HEK293T (cell line): ENCODE measurements at regions not wholly inside any gene's neighbourhood (a gene's known extent, or its start where the extent isn't known, plus 50 kb on each side); places are given as distances from the start of the nearest gene placed in this dataset.

ENCODE experiments used
- ARNT ChIP-seq: fragments of 450-650 bp; IDR thresholded peaks from 2 replicates; pipeline ENCODE4 v1.6.1; 2017; ENCODE audit warnings: mild to moderate bottlenecking
- BHLHE40 ChIP-seq: fragments of 450-650 bp; IDR thresholded peaks from 2 replicates; pipeline ENCODE4 v1.6.1; 2016; ENCODE audit warnings: mild to moderate bottlenecking, moderate library complexity, borderline replicate concordance
- ELF4 ChIP-seq: fragments of 450-650 bp; IDR thresholded peaks from 2 replicates; pipeline ENCODE4 v1.6.1; 2017; ENCODE audit warnings: antibody characterized with exemption
- FOXA1 ChIP-seq: fragments of 450-650 bp; IDR thresholded peaks from 2 replicates; pipeline ENCODE4 v1.6.1; 2016; ENCODE audit warnings: mild to moderate bottlenecking
- FOXK2 ChIP-seq: fragments of 450-650 bp; IDR thresholded peaks from 2 replicates; pipeline ENCODE4 v1.6.1; 2016; ENCODE audit warnings: mild to moderate bottlenecking
- FOXM1 ChIP-seq: fragments of 450-650 bp; IDR thresholded peaks from 2 replicates; pipeline ENCODE4 v1.6.1; 2017; ENCODE audit warnings: mild to moderate bottlenecking, borderline replicate concordance
- L3MBTL2 ChIP-seq: fragments of 450-650 bp; conservative IDR thresholded peaks from 2 replicates; pipeline ENCODE4 v1.6.1; 2016; ENCODE audit warnings: mild to moderate bottlenecking
- LEF1 ChIP-seq: fragments of 450-650 bp; IDR thresholded peaks from 2 replicates; pipeline ENCODE4 v1.6.1; 2017; ENCODE audit warnings: mild to moderate bottlenecking, borderline replicate concordance
- NFRKB ChIP-seq: fragments of 450-650 bp; IDR thresholded peaks from 2 replicates; pipeline ENCODE4 v1.6.1; 2016; ENCODE audit warnings: mild to moderate bottlenecking, moderate library complexity
- SP1 ChIP-seq: fragments of 450-650 bp; IDR thresholded peaks from 2 replicates; pipeline ENCODE4 v1.6.1; 2017
- TARDBP ChIP-seq: fragments of 450-650 bp; IDR thresholded peaks from 2 replicates; pipeline ENCODE4 v1.6.1; 2016
- ZNF384 ChIP-seq: fragments of 450-650 bp; IDR thresholded peaks from 2 replicates; pipeline ENCODE4 v1.6.1; 2016

DNA sequence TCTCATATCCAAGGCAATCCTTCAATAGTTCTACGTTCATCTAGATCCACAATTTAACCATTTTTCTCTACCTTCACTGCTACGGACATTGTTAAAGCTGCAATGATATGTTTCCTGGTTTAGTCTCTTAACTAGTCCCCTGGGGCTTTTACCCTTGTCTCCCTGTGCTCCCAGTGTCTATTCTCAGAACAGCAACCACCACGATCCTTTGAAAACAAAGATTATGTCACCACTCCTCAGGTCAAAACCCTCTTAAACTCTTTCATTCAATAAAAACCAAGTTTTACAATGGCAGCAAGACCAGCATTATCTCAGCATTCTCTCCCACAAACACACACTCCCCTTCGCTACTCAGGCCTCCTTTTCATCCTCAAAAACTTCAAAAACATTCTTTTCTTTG lies 298.2 kb upstream of the CHST9 start:
- TF ChIP-seq ZNF384 (no peak), TARDBP (no peak), FOXM1 (no peak), ELF4 (no peak), ARNT (no peak), L3MBTL2 (no peak), NFRKB (no peak), SP1 (no peak), FOXA1 (no peak), LEF1 (no peak), BHLHE40 (no peak), FOXK2 (no peak)
